MM.1S (cell line): ENCODE measurements at regions not wholly inside any gene's neighbourhood (a gene's known extent, or its start where the extent isn't known, plus 50 kb on each side); places are given as distances from the start of the nearest gene placed in this dataset.

Experiments used
- DNase-seq: peaks from one replicate; pipeline ENCODE4 v3.0.0-alpha.2; 2015
- H2AFZ ChIP-seq: fragments of 300-600 bp; sonication (generic); 2 replicates; pipeline ENCODE4 v1.6.0; 2016; ENCODE audit warnings: antibody characterized with exemption, low read length
- H3F3A ChIP-seq: fragments of 300-600 bp; sonication (generic); 2 replicates; pipeline ENCODE4 v1.6.1; 2016; ENCODE audit warnings: mild to moderate bottlenecking, antibody characterized with exemption, low read length, moderate library complexity, mixed read lengths; ENCODE audit not compliant: insufficient read depth
- H3K27ac ChIP-seq: fragments of 300-600 bp; sonication (generic); 2 replicates; pipeline ENCODE4 v1.5.1; 2016; ENCODE audit warnings: mild to moderate bottlenecking, low read length
- H3K27me3 ChIP-seq: fragments of 300-600 bp; sonication (generic); replicated peaks from 2 replicates; pipeline ENCODE4 v1.6.0; 2016; ENCODE audit warnings: low read length; ENCODE audit not compliant: insufficient read depth
- H3K36me3 ChIP-seq: fragments of 300-600 bp; sonication (generic); replicated peaks from 2 replicates; pipeline ENCODE4 v1.6.1; 2016; ENCODE audit warnings: mild to moderate bottlenecking, low read length, mixed read lengths; ENCODE audit not compliant: insufficient read depth
- H3K4me1 ChIP-seq: fragments of 300-600 bp; sonication (generic); 2 replicates; pipeline ENCODE4 v1.6.1; 2016; ENCODE audit warnings: low read length, mixed read lengths
- H3K4me2 ChIP-seq: fragments of 300-600 bp; sonication (generic); 2 replicates; pipeline ENCODE4 v1.6.0; 2016; ENCODE audit warnings: low read depth, low read length
- H3K4me3 ChIP-seq: fragments of 300-600 bp; sonication (generic); 2 replicates; pipeline ENCODE4 v1.5.1; 2016; ENCODE audit warnings: low read length, mixed read lengths
- H3K79me2 ChIP-seq: fragments of 300-600 bp; sonication (generic); 2 replicates; pipeline ENCODE4 v1.6.1; 2016; ENCODE audit warnings: mixed run types, low read length, mixed read lengths
- H3K9ac ChIP-seq: fragments of 300-600 bp; sonication (generic); 2 replicates; pipeline ENCODE4 v1.6.1; 2016; ENCODE audit warnings: low read length, mixed read lengths
- H3K9me2 ChIP-seq: fragments of 300-600 bp; sonication (generic); replicated peaks from 2 replicates; pipeline ENCODE4 v1.6.1; 2016; ENCODE audit warnings: mild to moderate bottlenecking, low read length, mixed read lengths; ENCODE audit not compliant: insufficient read depth
- H3K9me3 ChIP-seq: fragments of 300-600 bp; sonication (generic); replicated peaks from 2 replicates; pipeline ENCODE4 v1.6.1; 2016; ENCODE audit warnings: mild to moderate bottlenecking, low read length, mixed read lengths; ENCODE audit not compliant: insufficient read depth
- H4K20me1 ChIP-seq: fragments of 300-600 bp; sonication (generic); 2 replicates; pipeline ENCODE4 v1.6.1; 2016; ENCODE audit warnings: mild to moderate bottlenecking, low read length, moderate library complexity, mixed read lengths; ENCODE audit not compliant: insufficient read depth
- EZH2 ChIP-seq: fragments of 300-600 bp; sonication (generic); optimal IDR thresholded peaks from 2 replicates; pipeline ENCODE3; 2017; ENCODE audit warnings: low read depth, mild to moderate bottlenecking, antibody characterized with exemption, low read length, mixed read lengths
- EZH2phosphoT487 ChIP-seq: fragments of 300-600 bp; sonication (generic); IDR thresholded peaks from 2 replicates; pipeline ENCODE4 v1.6.1; 2018; ENCODE audit warnings: antibody characterized with exemption, low read length
- TF ChIP-seq, protein P1 (sequence below): fragments of 300-600 bp; sonication (generic); IDR thresholded peaks from 2 replicates; pipeline ENCODE4 v1.5.1; 2016; ENCODE audit warnings: antibody characterized with exemption, low read length, mixed read lengths

DNA sequence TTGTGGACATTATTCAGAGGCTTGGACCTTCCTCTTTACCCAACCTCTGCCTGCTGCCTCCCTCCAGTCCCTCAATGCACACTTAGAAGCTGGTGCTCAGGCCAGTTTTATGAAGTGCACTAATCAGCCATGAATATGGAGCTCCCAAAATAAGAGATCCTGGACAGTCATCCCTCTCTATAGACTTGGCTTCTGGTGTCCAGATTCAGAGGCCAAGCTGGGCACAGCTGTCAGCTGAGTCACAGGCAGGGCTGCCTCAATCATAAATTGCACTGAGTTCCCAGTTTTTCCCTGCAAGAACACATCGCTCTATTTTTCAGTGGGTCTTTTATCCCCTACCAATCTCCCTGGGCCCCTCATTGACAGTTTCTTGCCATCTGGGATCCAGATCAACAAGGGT is 161.7 kb upstream of the CADM1 start:
- no peaks in the 10 kb centered on the region for H4K20me1 ChIP-seq

DNA sequence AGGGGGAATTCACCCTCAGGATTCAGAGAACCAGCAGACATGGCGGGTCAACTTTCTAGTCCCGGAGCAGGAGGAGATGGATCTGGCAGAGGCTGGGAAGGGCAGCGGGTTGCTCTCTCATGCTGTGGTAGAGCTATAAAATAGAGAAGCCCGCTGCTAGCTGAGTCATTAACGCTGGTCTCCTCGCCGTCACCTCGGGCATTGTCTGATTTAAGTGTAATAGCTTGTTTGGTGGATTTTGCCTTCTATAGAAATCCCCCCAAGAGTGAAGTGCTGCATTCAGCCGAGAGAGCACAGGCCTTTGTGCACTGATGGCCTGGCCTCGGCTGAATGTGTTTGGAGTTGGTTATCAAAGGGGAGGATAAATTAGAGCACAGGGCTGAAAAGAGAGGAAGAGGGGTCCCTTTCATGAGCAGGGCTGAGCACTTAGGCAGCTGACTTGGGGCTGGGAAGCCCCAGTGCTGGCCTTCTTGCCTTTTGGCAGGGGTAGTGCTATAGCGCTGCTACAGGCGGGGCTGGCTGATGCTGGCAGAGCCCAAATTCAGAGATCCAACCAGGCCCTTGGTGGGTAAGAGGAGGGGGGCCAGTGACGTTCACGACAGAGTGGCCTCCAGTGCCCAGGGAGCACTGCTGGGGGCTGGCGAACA is 161.1 kb upstream of the CADM1 start:
- H3K79me2 ChIP-seq, result no peaks in the 10 kb centered on the region
- H3K4me3 ChIP-seq, result no peak overlapping the region
- no peaks in the 10 kb centered on the region for H3K4me1 ChIP-seq
- DNase-seq, result no peak
- no peak overlapping the region for H2AFZ ChIP-seq
- no peak overlapping the region for H3K27ac ChIP-seq
- no peaks in the 10 kb centered on the region for H3K9me2 ChIP-seq
- H3K9ac ChIP-seq, result no peak overlapping the region
- TF ChIP-seq EZH2phosphoT487 (no peak), EZH2 (no peak)
- TF ChIP-seq, protein P1, sequence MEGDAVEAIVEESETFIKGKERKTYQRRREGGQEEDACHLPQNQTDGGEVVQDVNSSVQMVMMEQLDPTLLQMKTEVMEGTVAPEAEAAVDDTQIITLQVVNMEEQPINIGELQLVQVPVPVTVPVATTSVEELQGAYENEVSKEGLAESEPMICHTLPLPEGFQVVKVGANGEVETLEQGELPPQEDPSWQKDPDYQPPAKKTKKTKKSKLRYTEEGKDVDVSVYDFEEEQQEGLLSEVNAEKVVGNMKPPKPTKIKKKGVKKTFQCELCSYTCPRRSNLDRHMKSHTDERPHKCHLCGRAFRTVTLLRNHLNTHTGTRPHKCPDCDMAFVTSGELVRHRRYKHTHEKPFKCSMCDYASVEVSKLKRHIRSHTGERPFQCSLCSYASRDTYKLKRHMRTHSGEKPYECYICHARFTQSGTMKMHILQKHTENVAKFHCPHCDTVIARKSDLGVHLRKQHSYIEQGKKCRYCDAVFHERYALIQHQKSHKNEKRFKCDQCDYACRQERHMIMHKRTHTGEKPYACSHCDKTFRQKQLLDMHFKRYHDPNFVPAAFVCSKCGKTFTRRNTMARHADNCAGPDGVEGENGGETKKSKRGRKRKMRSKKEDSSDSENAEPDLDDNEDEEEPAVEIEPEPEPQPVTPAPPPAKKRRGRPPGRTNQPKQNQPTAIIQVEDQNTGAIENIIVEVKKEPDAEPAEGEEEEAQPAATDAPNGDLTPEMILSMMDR, result no peak
- H3K4me2 ChIP-seq, result no peak overlapping the region
- H3K27me3 ChIP-seq, result no peaks in the 10 kb centered on the region; the same call in 1 of the 2 replicates
- no peaks in the 10 kb centered on the region for H4K20me1 ChIP-seq
- H3K9me3 ChIP-seq, result no peaks in the 10 kb centered on the region
- H3F3A ChIP-seq, result no peaks in the 10 kb centered on the region
- H3K36me3 ChIP-seq, result no peaks in the 10 kb centered on the region

More for the DNA sequence above, 161.7 kb upstream of the CADM1 start:
- H3K36me3 ChIP-seq, result no peaks in the 10 kb centered on the region
- no peaks in the 10 kb centered on the region for H3F3A ChIP-seq
- H3K9me2 ChIP-seq, result no peaks in the 10 kb centered on the region
- H3K4me1 ChIP-seq, result no peaks in the 10 kb centered on the region
- no peak overlapping the region for H3K4me2 ChIP-seq
- DNase-seq, result no peak
- no peak overlapping the region for H3K9ac ChIP-seq
- no peaks in the 10 kb centered on the region for H3K79me2 ChIP-seq
- TF ChIP-seq EZH2 (no peak), EZH2phosphoT487 (no peak)
- TF ChIP-seq, protein P1, result no peak
- H3K9me3 ChIP-seq, result no peaks in the 10 kb centered on the region
- H2AFZ ChIP-seq, result no peak overlapping the region
- no peaks in the 10 kb centered on the region; the same call in 1 of the 2 replicates for H3K27me3 ChIP-seq
- H3K4me3 ChIP-seq, result no peak overlapping the region
- no peak overlapping the region for H3K27ac ChIP-seq

DNA sequence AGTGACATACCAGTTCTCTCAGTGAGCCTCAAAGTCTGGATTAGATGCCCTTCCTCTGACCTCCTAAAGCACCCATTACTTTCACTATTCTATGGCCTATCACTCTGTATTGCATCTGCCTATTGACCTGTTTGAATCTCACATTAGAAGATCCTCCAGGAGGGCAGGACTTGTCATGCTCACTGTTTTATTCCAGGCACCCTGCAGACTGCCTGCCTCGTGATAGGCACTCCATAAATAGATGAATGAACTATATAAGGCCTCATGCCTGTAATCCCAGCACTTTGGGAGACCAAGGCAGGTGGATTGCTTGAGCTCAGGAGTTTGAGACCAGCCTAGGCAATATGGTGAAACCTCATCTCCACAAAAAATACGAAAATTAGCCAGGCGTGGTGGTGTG is 160.1 kb upstream of the CADM1 start:
- Histone ChIP-seq H3K9me2 (no peaks in the 10 kb centered on the region), H3K36me3 (no peaks in the 10 kb centered on the region), H3F3A (no peaks in the 10 kb centered on the region), H3K79me2 (no peaks in the 10 kb centered on the region), H4K20me1 (no peaks in the 10 kb centered on the region), H2AFZ (no peak overlapping the region), H3K27me3 (no peaks in the 10 kb centered on the region; the same call in 1 of the 2 replicates), H3K4me2 (no peak overlapping the region), H3K27ac (no peak overlapping the region), H3K4me3 (no peak overlapping the region), H3K9me3 (no peaks in the 10 kb centered on the region), H3K9ac (no peak overlapping the region), H3K4me1 (no peaks in the 10 kb centered on the region)
- TF ChIP-seq, protein P1, result no peak
- no peak for TF ChIP-seq EZH2
- TF ChIP-seq EZH2phosphoT487, result no peak
- DNase-seq, result no peak
